ENCODE measurements at regions not wholly inside any gene's neighbourhood (a gene's known extent, or its start where the extent isn't known, plus 50 kb on each side); places are given as distances from the start of the nearest gene placed in this dataset.

GRCh38 chr4:19379191-19379708 is 872.5 kb upstream of the SLIT2 start:
- ChIA-PET CTCF (no interaction called here), POLR2A (no interaction called here)
- no peaks in the 10 kb centered on the region for H3K36me3 ChIP-seq (ENCODE audit: control insufficient read depth, insufficient read depth, low read length)
- BruUV-seq (replicated peaks), result no TSS peak
- no peak overlapping the region for H3K27ac ChIP-seq (ENCODE audit: low read length)
- in situ Hi-C loops (cut with HindIII; ENCODE audit: low pct_unique_long_range_greater_than_20kb, low sequenced_read_pairs), result no loop called here
- H3K4me1 ChIP-seq (ENCODE audit: control insufficient read depth, insufficient read depth, low read length), result no peaks in the 10 kb centered on the region
- no peaks in the 10 kb centered on the region for H3K9me3 ChIP-seq (ENCODE audit: control insufficient read depth, insufficient read depth, low read depth, low read length)
- no peaks in the 10 kb centered on the region for H3K27me3 ChIP-seq (ENCODE audit: control insufficient read depth, insufficient read depth, low read length)
- no peak for TF ChIP-seq TCF7L2 (IDR thresholded peaks at IDR 0.05; ENCODE audit: low read depth, low read length)
- TF ChIP-seq, protein P1, sequence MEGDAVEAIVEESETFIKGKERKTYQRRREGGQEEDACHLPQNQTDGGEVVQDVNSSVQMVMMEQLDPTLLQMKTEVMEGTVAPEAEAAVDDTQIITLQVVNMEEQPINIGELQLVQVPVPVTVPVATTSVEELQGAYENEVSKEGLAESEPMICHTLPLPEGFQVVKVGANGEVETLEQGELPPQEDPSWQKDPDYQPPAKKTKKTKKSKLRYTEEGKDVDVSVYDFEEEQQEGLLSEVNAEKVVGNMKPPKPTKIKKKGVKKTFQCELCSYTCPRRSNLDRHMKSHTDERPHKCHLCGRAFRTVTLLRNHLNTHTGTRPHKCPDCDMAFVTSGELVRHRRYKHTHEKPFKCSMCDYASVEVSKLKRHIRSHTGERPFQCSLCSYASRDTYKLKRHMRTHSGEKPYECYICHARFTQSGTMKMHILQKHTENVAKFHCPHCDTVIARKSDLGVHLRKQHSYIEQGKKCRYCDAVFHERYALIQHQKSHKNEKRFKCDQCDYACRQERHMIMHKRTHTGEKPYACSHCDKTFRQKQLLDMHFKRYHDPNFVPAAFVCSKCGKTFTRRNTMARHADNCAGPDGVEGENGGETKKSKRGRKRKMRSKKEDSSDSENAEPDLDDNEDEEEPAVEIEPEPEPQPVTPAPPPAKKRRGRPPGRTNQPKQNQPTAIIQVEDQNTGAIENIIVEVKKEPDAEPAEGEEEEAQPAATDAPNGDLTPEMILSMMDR (IDR thresholded peaks at IDR 0.05), result no peak
- TF ChIP-seq, protein P2, sequence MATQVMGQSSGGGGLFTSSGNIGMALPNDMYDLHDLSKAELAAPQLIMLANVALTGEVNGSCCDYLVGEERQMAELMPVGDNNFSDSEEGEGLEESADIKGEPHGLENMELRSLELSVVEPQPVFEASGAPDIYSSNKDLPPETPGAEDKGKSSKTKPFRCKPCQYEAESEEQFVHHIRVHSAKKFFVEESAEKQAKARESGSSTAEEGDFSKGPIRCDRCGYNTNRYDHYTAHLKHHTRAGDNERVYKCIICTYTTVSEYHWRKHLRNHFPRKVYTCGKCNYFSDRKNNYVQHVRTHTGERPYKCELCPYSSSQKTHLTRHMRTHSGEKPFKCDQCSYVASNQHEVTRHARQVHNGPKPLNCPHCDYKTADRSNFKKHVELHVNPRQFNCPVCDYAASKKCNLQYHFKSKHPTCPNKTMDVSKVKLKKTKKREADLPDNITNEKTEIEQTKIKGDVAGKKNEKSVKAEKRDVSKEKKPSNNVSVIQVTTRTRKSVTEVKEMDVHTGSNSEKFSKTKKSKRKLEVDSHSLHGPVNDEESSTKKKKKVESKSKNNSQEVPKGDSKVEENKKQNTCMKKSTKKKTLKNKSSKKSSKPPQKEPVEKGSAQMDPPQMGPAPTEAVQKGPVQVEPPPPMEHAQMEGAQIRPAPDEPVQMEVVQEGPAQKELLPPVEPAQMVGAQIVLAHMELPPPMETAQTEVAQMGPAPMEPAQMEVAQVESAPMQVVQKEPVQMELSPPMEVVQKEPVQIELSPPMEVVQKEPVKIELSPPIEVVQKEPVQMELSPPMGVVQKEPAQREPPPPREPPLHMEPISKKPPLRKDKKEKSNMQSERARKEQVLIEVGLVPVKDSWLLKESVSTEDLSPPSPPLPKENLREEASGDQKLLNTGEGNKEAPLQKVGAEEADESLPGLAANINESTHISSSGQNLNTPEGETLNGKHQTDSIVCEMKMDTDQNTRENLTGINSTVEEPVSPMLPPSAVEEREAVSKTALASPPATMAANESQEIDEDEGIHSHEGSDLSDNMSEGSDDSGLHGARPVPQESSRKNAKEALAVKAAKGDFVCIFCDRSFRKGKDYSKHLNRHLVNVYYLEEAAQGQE (IDR thresholded peaks at IDR 0.05; ENCODE audit: insufficient read depth in 1 of 2, low read depth in 2 of 2, low read length in 1 of 2), result no peak
- TF ChIP-seq SIN3A (IDR thresholded peaks at IDR 0.05; ENCODE audit: borderline replicate concordance, insufficient read depth, low read depth, low read length), result no peak
- no peak for TF ChIP-seq POLR2AphosphoS5 (IDR thresholded peaks at IDR 0.05; ENCODE audit: low read depth, low read length)
- intact Hi-C loops (cut with micrococcal nuclease; ENCODE audit: unreplicated experiment), result no loop called here
- H3K4me3 ChIP-seq (ENCODE audit: low read depth in 2 of 2, low read length in 2 of 2), result no peak overlapping the region
- ATAC-seq, result no peak
- no peak for DNase-seq (ENCODE audit: low read depth, low spot score)

DNA sequence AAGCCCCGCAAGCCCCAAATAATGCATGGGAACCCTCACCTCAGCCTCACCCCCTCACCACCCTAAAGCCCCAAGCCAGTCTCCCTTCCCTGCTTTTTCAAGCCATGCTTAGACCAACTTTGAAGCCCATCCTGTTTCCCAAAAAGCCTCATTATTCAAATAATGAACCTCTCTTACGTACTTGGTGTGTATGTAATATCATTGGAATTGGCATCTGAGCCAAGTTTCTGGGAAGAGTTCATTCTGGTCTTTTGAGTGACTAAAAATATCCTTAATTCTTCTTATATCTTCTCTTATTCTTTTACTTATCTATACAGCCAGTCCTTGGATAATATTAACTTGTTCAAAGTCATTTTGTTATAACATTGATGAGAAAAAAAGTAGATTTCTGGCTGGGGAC is 875.8 kb upstream of the SLIT2 start:
- POLR2A ChIA-PET, result no interaction called here
- in situ Hi-C loops (cut with HindIII; ENCODE audit: low pct_unique_long_range_greater_than_20kb, low sequenced_read_pairs), result no loop called here
- no peak overlapping the region for H3K4me3 ChIP-seq (ENCODE audit: low read depth in 2 of 2, low read length in 2 of 2)
- H3K4me1 ChIP-seq (ENCODE audit: control insufficient read depth, insufficient read depth, low read length), result no peaks in the 10 kb centered on the region
- H3K36me3 ChIP-seq (ENCODE audit: control insufficient read depth, insufficient read depth, low read length), result no peaks in the 10 kb centered on the region
- intact Hi-C loops (cut with micrococcal nuclease; ENCODE audit: unreplicated experiment), result no loop called here
- BruUV-seq (replicated peaks), result no TSS peak
- TF ChIP-seq TCF7L2 (IDR thresholded peaks at IDR 0.05; ENCODE audit: low read depth, low read length), result no peak
- TF ChIP-seq, protein P2 (IDR thresholded peaks at IDR 0.05; ENCODE audit: insufficient read depth in 1 of 2, low read depth in 2 of 2, low read length in 1 of 2), result no peak
- TF ChIP-seq SIN3A (IDR thresholded peaks at IDR 0.05; ENCODE audit: borderline replicate concordance, insufficient read depth, low read depth, low read length), result no peak
- TF ChIP-seq, protein P1 (IDR thresholded peaks at IDR 0.05), result no peak
- TF ChIP-seq POLR2AphosphoS5 (IDR thresholded peaks at IDR 0.05; ENCODE audit: low read depth, low read length), result no peak
- no peak overlapping the region for H3K27ac ChIP-seq (ENCODE audit: low read length)
- no peaks in the 10 kb centered on the region for H3K27me3 ChIP-seq (ENCODE audit: control insufficient read depth, insufficient read depth, low read length)
- CTCF ChIA-PET, result no interaction called here
- ATAC-seq, result no peak
- no peak for DNase-seq (ENCODE audit: low read depth, low spot score)
- no peaks in the 10 kb centered on the region for H3K9me3 ChIP-seq (ENCODE audit: control insufficient read depth, insufficient read depth, low read depth, low read length)

Data from Panc1 (cell line).